Right lobe of liver (tissue), 4 donors: ENCODE measurements at regions not wholly inside any gene's neighbourhood (a gene's known extent, or its start where the extent isn't known, plus 50 kb on each side); places are given as distances from the start of the nearest gene placed in this dataset.

ENCODE experiments used
- POLR2A ChIP-seq: fragments of 450-650 bp; IDR thresholded peaks from one replicate; pipeline ENCODE4 v1.6.1; 2017; ENCODE audit warnings: antibody characterized with exemption, mild to moderate bottlenecking
- TF ChIP-seq, protein P1 (sequence below), 4 donors: fragments of 200-600 bp in 3 of 4; fragments of 450-650 bp in 1 of 4; IDR thresholded peaks; one replicate each; pipeline versions ENCODE4 v1.5.1 to v1.8.0; 2016 to 2022; ENCODE audit warnings: antibody characterized with exemption in 4 of 4, mild to moderate bottlenecking in 2 of 4
- donor health status: DM: no; HTN: no; CAD: no.
- donor health status: DM: no; HTN: no; CAD: no.
- donor health status: DM: no; HTN: yes; CAD: no.

DNA sequence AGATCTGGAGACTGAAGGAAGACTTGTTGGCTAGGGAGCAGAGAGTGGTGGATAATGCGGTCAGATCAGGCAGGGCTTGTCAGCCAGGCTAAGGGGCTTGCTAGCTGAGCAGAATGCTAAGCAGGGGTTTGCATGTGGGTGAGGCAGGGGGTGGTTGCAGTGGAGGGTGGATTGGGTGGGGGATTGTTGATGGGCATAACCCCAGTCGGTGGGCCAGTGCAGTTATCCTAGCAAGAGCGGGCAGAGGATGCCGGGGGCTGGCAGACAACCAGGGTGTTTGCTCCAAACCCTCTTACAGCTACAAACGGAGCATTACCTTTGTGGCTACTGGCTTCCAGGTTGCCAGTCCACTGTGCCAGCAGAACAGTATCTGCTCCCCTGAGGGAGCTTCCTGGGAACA is 131.5 kb upstream of the LGALSL start:
- TF ChIP-seq, protein P1, sequence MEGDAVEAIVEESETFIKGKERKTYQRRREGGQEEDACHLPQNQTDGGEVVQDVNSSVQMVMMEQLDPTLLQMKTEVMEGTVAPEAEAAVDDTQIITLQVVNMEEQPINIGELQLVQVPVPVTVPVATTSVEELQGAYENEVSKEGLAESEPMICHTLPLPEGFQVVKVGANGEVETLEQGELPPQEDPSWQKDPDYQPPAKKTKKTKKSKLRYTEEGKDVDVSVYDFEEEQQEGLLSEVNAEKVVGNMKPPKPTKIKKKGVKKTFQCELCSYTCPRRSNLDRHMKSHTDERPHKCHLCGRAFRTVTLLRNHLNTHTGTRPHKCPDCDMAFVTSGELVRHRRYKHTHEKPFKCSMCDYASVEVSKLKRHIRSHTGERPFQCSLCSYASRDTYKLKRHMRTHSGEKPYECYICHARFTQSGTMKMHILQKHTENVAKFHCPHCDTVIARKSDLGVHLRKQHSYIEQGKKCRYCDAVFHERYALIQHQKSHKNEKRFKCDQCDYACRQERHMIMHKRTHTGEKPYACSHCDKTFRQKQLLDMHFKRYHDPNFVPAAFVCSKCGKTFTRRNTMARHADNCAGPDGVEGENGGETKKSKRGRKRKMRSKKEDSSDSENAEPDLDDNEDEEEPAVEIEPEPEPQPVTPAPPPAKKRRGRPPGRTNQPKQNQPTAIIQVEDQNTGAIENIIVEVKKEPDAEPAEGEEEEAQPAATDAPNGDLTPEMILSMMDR (IDR thresholded peaks at IDR 0.05): no peak
- TF ChIP-seq POLR2A: no peak
